ENCODE measurements at regions not wholly inside any gene's neighbourhood (a gene's known extent, or its start where the extent isn't known, plus 50 kb on each side); places are given as distances from the start of the nearest gene placed in this dataset.
"Not testable (repeated sequence)": the region's sequence is repeated elsewhere in the genome, so short reads cannot be mapped to it uniquely, and the experiment has no call there.

- no peak overlapping the region for H3K27ac Mint-ChIP-seq
- H3K9me3 Mint-ChIP-seq, result peaks cover 4% of the 10 kb centered on the region
- H3K4me1 Mint-ChIP-seq, result no peaks in the 10 kb centered on the region
- H3K36me3 Mint-ChIP-seq, result no peaks in the 10 kb centered on the region
- no peak overlapping the region for H3K4me3 Mint-ChIP-seq
- no peaks in the 10 kb centered on the region for H3K27me3 Mint-ChIP-seq
These were observed 438.9 kb upstream of the WWC1 start for GRCh38 chr5:167852515-167852914.

- Mint-ChIP-seq H3K36me3 (no peaks in the 10 kb centered on the region), H3K4me3 (no peak overlapping the region), H3K4me1 (no peaks in the 10 kb centered on the region)
These were observed 438.0 kb upstream of the WWC1 start for GRCh38 chr5:167853421-167853820.

DNA sequence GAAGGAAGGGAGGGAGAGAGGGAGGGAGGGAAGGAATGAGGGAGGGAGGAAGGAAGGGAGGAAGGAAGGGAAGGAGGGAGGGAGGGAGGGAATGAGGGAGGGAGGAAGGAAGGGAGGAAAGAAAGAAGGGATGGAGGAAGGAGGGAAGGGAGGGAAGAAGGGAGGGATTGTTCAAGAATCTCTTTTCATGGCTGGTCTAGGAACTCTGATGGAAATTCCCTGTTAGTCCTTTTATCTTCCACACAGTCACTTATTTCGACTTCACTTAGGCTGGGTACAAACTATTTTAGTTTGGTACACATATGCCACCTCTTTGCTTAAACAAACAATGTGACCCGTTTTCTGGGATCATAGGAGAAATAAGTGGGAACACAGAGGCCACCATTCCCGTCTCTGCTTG lies 435.6 kb upstream of the WWC1 start:
- H3K4me3 Mint-ChIP-seq, result no peak overlapping the region
- H3K36me3 Mint-ChIP-seq, result no peaks in the 10 kb centered on the region
- no peaks in the 10 kb centered on the region for H3K27me3 Mint-ChIP-seq
- no peaks in the 10 kb centered on the region for H3K4me1 Mint-ChIP-seq
- H3K27ac Mint-ChIP-seq, result no peak overlapping the region
- H3K9me3 Mint-ChIP-seq, result peaks cover 4% of the 10 kb centered on the region

More at GRCh38 chr5:167853421-167853820, 438.0 kb upstream of the WWC1 start:
- H3K27me3 Mint-ChIP-seq, result no peaks in the 10 kb centered on the region
- no peak overlapping the region for H3K27ac Mint-ChIP-seq
- H3K9me3 Mint-ChIP-seq, result peaks cover 4% of the 10 kb centered on the region

DNA sequence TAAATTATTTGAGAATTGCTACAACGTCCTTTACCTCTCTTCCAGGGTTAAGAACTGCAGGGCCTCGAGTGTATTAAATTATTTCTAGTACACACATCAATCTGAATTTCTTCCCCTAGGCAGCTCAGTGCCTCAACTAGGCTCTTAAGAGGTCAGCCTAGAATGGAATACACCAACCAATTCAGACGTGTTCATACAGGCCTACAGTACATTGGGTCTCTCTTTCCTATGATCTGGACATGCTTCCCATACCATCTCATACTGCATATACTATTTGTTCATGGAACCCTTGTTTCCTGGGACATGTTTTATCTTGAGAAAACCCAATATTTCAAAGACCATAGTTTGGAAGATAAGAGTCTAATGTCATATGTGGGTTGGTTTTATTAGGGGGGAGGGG lies 434.1 kb upstream of the WWC1 start:
- Mint-ChIP-seq H3K27ac (no peak overlapping the region), H3K27me3 (no peaks in the 10 kb centered on the region), H3K4me3 (no peak overlapping the region), H3K4me1 (no peaks in the 10 kb centered on the region), H3K9me3 (peaks cover 4% of the 10 kb centered on the region), H3K36me3 (no peaks in the 10 kb centered on the region)

DNA sequence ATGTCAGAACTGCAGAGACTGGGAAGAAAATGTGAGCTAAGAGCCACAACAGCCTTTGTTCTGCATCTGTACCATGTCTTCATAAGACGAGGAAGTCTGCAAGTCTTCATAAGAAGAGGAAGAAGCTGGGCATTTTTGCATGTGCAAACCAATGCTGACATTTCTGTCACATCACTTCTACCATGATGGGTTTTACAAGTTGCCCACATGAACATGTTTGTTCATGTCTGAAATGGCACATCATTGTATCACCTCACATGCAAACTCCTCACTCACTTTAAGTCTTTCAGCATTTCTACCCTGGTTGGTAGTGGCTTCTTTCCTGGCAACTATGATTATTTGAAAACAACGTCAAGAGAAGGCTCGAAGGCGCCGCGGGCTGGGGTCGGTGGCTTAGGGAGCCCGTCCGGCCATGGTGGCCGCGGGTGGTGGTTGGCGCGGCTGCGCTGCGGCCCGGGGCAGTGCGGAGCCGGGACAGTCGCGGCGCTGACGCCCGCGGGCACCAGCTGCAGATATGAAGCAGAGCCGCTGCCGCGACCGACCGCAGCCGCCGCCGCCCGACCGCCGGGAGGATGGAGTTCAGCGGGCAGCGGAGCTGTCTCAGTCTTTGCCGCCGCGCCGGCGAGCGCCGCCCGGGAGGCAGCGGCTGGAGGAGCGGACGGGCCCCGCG lies 433.1 kb upstream of the WWC1 start:
- H3K27ac Mint-ChIP-seq, H3K9me3 Mint-ChIP-seq, H3K36me3 Mint-ChIP-seq, H3K4me1 Mint-ChIP-seq, H3K4me3 Mint-ChIP-seq, H3K27me3 Mint-ChIP-seq: not testable (repeated sequence)

GRCh38 chr5:167861129-167861927 lies 430.1 kb upstream of the WWC1 start:
- no peaks in the 10 kb centered on the region for H3K27me3 Mint-ChIP-seq
- no peaks in the 10 kb centered on the region for H3K9me3 Mint-ChIP-seq
- no peaks in the 10 kb centered on the region for H3K36me3 Mint-ChIP-seq
- no peak overlapping the region for H3K4me3 Mint-ChIP-seq
- H3K27ac Mint-ChIP-seq, result no peak overlapping the region
- no peaks in the 10 kb centered on the region for H3K4me1 Mint-ChIP-seq

GRCh38 chr5:167861928-167862426 lies 429.5 kb upstream of the WWC1 start:
- no peaks in the 10 kb centered on the region for H3K27me3 Mint-ChIP-seq
- H3K36me3 Mint-ChIP-seq, result no peaks in the 10 kb centered on the region
- H3K9me3 Mint-ChIP-seq, result no peaks in the 10 kb centered on the region
- no peaks in the 10 kb centered on the region for H3K4me1 Mint-ChIP-seq
- H3K4me3 Mint-ChIP-seq, result no peak overlapping the region
- no peak overlapping the region for H3K27ac Mint-ChIP-seq

DNA sequence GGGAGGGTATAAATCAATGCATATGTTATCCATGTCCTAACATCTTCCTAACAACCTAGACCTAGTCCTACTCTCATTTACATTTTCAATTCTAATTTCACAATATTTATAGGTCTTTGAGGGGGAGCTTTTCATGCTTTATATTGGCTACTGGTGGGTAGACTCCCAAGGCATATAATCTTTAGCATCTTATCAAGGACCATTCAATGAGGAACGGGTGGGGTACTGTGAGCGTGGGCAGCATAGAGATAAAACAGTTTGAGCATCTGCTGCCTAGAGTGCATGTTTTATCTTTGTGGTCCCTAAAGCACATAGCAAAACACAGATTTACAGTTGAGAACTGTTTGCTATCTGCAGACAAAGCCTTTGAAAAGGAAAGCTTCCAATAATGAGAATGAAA lies 427.6 kb upstream of the WWC1 start:
- Mint-ChIP-seq H3K4me3 (no peak overlapping the region), H3K27ac (no peak overlapping the region), H3K4me1 (no peaks in the 10 kb centered on the region), H3K36me3 (no peaks in the 10 kb centered on the region), H3K27me3 (no peaks in the 10 kb centered on the region), H3K9me3 (no peaks in the 10 kb centered on the region)

DNA sequence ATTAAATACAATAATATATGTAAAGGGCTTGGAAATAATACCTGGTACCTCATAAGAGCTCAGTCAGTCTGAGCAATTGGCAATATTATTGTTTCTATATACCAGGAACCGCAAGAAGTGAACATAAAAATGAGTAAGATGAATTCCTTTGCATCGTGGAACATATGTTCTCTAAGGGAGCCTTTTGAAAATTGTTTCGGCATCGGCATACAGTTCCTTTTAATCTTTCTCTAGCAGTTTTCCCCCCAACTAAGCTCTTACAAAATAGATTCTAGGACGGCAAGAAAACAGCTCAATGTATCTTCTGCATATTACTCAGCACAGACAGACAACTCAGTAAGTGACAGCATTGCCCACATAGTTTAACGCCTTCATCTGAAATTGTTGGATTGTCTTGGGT lies 426.6 kb upstream of the WWC1 start:
- no peak overlapping the region for H3K4me3 Mint-ChIP-seq

DNA sequence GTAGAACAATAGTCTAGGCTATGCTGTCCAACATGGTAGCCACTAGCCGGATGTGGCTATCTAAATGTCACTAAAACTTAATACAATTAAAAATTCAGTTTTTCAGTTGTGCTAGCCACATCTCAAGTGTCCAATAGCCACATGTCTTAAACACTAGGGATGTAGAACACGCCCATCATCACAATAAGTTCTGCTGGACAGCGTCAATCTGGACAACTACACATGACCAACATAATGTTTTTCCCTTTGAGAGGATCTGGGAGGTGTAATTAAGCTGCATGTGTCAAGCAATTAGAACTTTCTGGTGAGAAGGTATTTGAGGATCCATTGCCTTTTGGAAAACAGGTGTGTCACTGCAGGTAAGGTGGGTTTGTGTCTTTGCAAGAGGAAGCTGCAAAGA lies 424.6 kb upstream of the WWC1 start:
- H3K27ac Mint-ChIP-seq, result no peak overlapping the region
- no peaks in the 10 kb centered on the region for H3K27me3 Mint-ChIP-seq
- H3K4me3 Mint-ChIP-seq, result no peak overlapping the region
- no peaks in the 10 kb centered on the region for H3K4me1 Mint-ChIP-seq
- peaks cover 5% of the 10 kb centered on the region for H3K9me3 Mint-ChIP-seq
- H3K36me3 Mint-ChIP-seq, result no peaks in the 10 kb centered on the region

More for the DNA sequence above, 426.6 kb upstream of the WWC1 start:
- Mint-ChIP-seq H3K4me1 (no peaks in the 10 kb centered on the region), H3K27me3 (no peaks in the 10 kb centered on the region), H3K36me3 (no peaks in the 10 kb centered on the region), H3K27ac (no peak overlapping the region), H3K9me3 (no peaks in the 10 kb centered on the region)

DNA sequence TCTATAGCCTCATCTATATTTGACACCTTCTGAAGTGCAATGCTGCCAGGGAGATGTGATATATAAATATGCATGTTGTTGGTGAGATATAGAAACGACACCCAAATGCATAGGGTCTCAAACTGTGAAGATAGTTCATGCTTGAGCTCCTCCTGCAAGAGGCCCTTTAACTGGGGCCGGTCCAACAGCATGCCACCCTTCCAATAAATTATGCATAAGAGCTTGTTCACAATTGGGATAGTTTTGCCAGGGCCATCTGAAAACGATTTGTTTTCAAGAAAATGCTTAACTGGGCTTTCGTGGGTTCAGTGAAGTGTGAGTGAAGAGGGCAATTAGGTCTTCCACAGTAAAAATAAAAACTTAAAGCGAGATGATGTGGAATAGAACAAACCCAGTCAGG lies 424.2 kb upstream of the WWC1 start:
- Mint-ChIP-seq H3K4me1 (no peaks in the 10 kb centered on the region), H3K9me3 (peaks cover 5% of the 10 kb centered on the region), H3K36me3 (no peaks in the 10 kb centered on the region), H3K27me3 (no peaks in the 10 kb centered on the region), H3K27ac (no peak overlapping the region), H3K4me3 (no peak overlapping the region)

DNA sequence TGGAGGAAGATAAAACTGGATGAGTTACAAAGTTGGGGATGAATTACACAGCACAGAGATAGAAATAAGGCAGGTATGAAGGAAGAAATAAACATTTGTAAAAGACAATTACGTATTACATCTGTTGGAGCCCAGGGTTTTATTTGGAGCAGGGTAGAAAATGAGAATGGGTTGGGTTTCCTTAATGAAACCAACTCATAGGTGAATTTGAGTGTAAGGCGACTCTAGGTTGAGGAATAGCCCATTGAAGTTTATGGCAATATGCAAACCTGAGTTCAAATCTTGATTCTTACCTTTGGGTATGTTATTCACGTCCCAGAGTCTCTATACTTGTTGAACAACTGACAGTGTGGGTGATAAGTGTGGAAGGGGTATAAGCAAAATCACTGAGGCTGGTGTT lies 422.3 kb upstream of the WWC1 start:
- peaks cover 9% of the 10 kb centered on the region for H3K9me3 Mint-ChIP-seq

GRCh38 chr5:167870055-167870454 lies 421.4 kb upstream of the WWC1 start:
- H3K36me3 Mint-ChIP-seq, result no peaks in the 10 kb centered on the region
- H3K27ac Mint-ChIP-seq, result no peak overlapping the region
- peaks cover 10% of the 10 kb centered on the region for H3K9me3 Mint-ChIP-seq
- H3K4me1 Mint-ChIP-seq, result no peaks in the 10 kb centered on the region
- no peak overlapping the region for H3K4me3 Mint-ChIP-seq
- no peaks in the 10 kb centered on the region for H3K27me3 Mint-ChIP-seq

More for the DNA sequence above, 422.3 kb upstream of the WWC1 start:
- no peaks in the 10 kb centered on the region for H3K27me3 Mint-ChIP-seq
- no peak overlapping the region for H3K4me3 Mint-ChIP-seq
- H3K4me1 Mint-ChIP-seq, result no peaks in the 10 kb centered on the region
- no peaks in the 10 kb centered on the region for H3K36me3 Mint-ChIP-seq
- H3K27ac Mint-ChIP-seq, result no peak overlapping the region

DNA sequence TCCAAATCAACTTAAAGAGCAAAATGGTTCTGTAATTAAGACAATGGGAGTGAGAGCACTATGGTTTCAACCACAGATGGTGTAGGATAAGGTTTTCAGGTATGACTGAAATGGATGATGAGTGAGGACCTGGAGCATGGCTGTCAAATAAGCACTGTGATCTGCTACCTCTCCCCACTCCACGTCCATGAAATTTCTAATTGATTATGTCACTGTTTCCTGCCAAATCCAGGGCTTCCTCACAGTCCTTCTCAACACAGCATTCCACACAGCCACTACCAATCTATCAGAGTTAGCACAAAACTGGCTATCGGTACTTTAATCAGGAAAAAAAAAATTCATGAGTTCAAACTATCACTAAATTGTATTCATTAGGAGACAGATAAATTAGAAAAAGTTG lies 420.4 kb upstream of the WWC1 start:
- Mint-ChIP-seq H3K4me3 (no peak overlapping the region), H3K4me1 (no peaks in the 10 kb centered on the region), H3K9me3 (peaks cover 10% of the 10 kb centered on the region), H3K36me3 (no peaks in the 10 kb centered on the region), H3K27me3 (no peaks in the 10 kb centered on the region), H3K27ac (no peak overlapping the region)

- no peak overlapping the region for H3K27ac Mint-ChIP-seq
- no peak overlapping the region for H3K4me3 Mint-ChIP-seq
- H3K4me1 Mint-ChIP-seq, result no peaks in the 10 kb centered on the region
- H3K27me3 Mint-ChIP-seq, result no peaks in the 10 kb centered on the region
- H3K36me3 Mint-ChIP-seq, result no peaks in the 10 kb centered on the region
- peaks cover 10% of the 10 kb centered on the region for H3K9me3 Mint-ChIP-seq
These were observed 418.7 kb upstream of the WWC1 start for GRCh38 chr5:167872791-167873190.

GRCh38 chr5:167877114-167877722 lies 414.2 kb upstream of the WWC1 start:
- Mint-ChIP-seq H3K27ac (no peak overlapping the region), H3K27me3 (no peaks in the 10 kb centered on the region), H3K9me3 (peaks cover 5% of the 10 kb centered on the region), H3K4me3 (no peak overlapping the region), H3K36me3 (no peaks in the 10 kb centered on the region), H3K4me1 (no peaks in the 10 kb centered on the region)
